ENCODE measurements at regions not wholly inside any gene's neighbourhood (a gene's known extent, or its start where the extent isn't known, plus 50 kb on each side); places are given as distances from the start of the nearest gene placed in this dataset.

GRCh38 chr4:41428601-41429279 is 109.2 kb upstream of the LIMCH1 start:
- no peak for TF ChIP-seq CTCF (IDR thresholded peaks at IDR 0.05)
- peak in 1 of 2 donors; percentile 9 for TF ChIP-seq POLR2AphosphoS5 (IDR thresholded peaks at IDR 0.05)
- no peak for TF ChIP-seq EP300 (IDR thresholded peaks at IDR 0.05)

All from esophagus muscularis mucosa (tissue), 4 donors.